ENCODE measurements at regions not wholly inside any gene's neighbourhood (a gene's known extent, or its start where the extent isn't known, plus 50 kb on each side); places are given as distances from the start of the nearest gene placed in this dataset.

DNA sequence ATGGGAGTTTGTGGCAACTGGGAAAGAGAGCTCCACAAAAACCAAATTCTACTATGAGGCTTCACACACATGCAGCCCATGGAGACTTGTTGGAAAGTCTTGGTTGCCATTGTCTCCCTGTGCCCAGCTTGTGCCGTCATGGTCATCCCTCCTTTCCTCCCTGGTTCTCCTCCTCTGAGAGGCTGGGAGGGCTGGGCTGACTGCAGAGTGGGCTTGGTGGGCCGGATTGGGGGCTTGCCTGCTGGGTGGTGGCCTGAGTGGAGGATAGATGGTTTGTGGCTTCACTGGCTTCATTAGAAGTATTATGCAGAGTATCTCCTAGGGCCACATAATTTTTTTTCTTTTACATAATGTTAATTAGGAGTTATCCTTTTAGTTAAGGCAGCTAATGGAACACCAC is 52.3 kb upstream of the IRX2 start:
- no peaks in the 10 kb centered on the region for H3K9me3 Mint-ChIP-seq
- no peaks in the 10 kb centered on the region for H3K36me3 Mint-ChIP-seq (ENCODE audit: low read depth)
- H3K27ac ChIP-seq (ENCODE audit: low read depth) = no peak overlapping the region
- no peaks in the 10 kb centered on the region for H3K4me1 Mint-ChIP-seq
- no peak overlapping the region for H3K4me3 Mint-ChIP-seq
- no peaks in the 10 kb centered on the region for H3K27me3 ChIP-seq (ENCODE audit: insufficient read depth)
- H3K9me2 ChIP-seq (ENCODE audit: insufficient read depth) = no peaks in the 10 kb centered on the region
- H2AFZ ChIP-seq = no peak overlapping the region
- no peaks in the 10 kb centered on the region for H3K4me1 ChIP-seq (ENCODE audit: insufficient read depth)
- no peaks in the 10 kb centered on the region for H3K36me3 ChIP-seq (ENCODE audit: insufficient read depth)
- H3K79me2 ChIP-seq (replicated peaks; ENCODE audit: insufficient read depth) = no peaks in the 10 kb centered on the region
- H4K20me1 ChIP-seq (replicated peaks; ENCODE audit: insufficient read depth) = no peaks in the 10 kb centered on the region
- ATAC-seq = no peak
- H3K27me3 Mint-ChIP-seq (ENCODE audit: insufficient read depth, low read depth, poor library complexity) = peaks cover 2% of the 10 kb centered on the region
- DNase-seq (ENCODE audit: low spot score) = no peak
- no peaks in the 10 kb centered on the region for H3F3A ChIP-seq (replicated peaks; ENCODE audit: low read depth)
- no peak overlapping the region for H3K4me3 ChIP-seq
- TF ChIP-seq ZNF114 (CRISPR knock-in tag; IDR thresholded peaks at IDR 0.05) (no peak), JUNB (IDR thresholded peaks at IDR 0.05; ENCODE audit: unreplicated experiment) (no peak), CREB1 (CRISPR knock-in tag; IDR thresholded peaks at IDR 0.05; ENCODE audit: low read depth) (no peak), EZH2phosphoT487 (IDR thresholded peaks at IDR 0.05; ENCODE audit: unreplicated experiment) (no peak), EZH2 (IDR thresholded peaks at IDR 0.05; ENCODE audit: low read depth, unreplicated experiment) (no peak), NANOG (IDR thresholded peaks at IDR 0.05; ENCODE audit: borderline replicate concordance) (no peak), ZNF331 (CRISPR knock-in tag; IDR thresholded peaks at IDR 0.05; ENCODE audit: low read depth) (no peak), STAT1 (IDR thresholded peaks at IDR 0.05; ENCODE audit: unreplicated experiment) (no peak), POLR2AphosphoS5 (IDR thresholded peaks at IDR 0.05; ENCODE audit: low read depth) (no peak)
- TF ChIP-seq, protein P1, sequence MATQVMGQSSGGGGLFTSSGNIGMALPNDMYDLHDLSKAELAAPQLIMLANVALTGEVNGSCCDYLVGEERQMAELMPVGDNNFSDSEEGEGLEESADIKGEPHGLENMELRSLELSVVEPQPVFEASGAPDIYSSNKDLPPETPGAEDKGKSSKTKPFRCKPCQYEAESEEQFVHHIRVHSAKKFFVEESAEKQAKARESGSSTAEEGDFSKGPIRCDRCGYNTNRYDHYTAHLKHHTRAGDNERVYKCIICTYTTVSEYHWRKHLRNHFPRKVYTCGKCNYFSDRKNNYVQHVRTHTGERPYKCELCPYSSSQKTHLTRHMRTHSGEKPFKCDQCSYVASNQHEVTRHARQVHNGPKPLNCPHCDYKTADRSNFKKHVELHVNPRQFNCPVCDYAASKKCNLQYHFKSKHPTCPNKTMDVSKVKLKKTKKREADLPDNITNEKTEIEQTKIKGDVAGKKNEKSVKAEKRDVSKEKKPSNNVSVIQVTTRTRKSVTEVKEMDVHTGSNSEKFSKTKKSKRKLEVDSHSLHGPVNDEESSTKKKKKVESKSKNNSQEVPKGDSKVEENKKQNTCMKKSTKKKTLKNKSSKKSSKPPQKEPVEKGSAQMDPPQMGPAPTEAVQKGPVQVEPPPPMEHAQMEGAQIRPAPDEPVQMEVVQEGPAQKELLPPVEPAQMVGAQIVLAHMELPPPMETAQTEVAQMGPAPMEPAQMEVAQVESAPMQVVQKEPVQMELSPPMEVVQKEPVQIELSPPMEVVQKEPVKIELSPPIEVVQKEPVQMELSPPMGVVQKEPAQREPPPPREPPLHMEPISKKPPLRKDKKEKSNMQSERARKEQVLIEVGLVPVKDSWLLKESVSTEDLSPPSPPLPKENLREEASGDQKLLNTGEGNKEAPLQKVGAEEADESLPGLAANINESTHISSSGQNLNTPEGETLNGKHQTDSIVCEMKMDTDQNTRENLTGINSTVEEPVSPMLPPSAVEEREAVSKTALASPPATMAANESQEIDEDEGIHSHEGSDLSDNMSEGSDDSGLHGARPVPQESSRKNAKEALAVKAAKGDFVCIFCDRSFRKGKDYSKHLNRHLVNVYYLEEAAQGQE (IDR thresholded peaks at IDR 0.05; ENCODE audit: unreplicated experiment) = no peak
- TF ChIP-seq, protein P2, sequence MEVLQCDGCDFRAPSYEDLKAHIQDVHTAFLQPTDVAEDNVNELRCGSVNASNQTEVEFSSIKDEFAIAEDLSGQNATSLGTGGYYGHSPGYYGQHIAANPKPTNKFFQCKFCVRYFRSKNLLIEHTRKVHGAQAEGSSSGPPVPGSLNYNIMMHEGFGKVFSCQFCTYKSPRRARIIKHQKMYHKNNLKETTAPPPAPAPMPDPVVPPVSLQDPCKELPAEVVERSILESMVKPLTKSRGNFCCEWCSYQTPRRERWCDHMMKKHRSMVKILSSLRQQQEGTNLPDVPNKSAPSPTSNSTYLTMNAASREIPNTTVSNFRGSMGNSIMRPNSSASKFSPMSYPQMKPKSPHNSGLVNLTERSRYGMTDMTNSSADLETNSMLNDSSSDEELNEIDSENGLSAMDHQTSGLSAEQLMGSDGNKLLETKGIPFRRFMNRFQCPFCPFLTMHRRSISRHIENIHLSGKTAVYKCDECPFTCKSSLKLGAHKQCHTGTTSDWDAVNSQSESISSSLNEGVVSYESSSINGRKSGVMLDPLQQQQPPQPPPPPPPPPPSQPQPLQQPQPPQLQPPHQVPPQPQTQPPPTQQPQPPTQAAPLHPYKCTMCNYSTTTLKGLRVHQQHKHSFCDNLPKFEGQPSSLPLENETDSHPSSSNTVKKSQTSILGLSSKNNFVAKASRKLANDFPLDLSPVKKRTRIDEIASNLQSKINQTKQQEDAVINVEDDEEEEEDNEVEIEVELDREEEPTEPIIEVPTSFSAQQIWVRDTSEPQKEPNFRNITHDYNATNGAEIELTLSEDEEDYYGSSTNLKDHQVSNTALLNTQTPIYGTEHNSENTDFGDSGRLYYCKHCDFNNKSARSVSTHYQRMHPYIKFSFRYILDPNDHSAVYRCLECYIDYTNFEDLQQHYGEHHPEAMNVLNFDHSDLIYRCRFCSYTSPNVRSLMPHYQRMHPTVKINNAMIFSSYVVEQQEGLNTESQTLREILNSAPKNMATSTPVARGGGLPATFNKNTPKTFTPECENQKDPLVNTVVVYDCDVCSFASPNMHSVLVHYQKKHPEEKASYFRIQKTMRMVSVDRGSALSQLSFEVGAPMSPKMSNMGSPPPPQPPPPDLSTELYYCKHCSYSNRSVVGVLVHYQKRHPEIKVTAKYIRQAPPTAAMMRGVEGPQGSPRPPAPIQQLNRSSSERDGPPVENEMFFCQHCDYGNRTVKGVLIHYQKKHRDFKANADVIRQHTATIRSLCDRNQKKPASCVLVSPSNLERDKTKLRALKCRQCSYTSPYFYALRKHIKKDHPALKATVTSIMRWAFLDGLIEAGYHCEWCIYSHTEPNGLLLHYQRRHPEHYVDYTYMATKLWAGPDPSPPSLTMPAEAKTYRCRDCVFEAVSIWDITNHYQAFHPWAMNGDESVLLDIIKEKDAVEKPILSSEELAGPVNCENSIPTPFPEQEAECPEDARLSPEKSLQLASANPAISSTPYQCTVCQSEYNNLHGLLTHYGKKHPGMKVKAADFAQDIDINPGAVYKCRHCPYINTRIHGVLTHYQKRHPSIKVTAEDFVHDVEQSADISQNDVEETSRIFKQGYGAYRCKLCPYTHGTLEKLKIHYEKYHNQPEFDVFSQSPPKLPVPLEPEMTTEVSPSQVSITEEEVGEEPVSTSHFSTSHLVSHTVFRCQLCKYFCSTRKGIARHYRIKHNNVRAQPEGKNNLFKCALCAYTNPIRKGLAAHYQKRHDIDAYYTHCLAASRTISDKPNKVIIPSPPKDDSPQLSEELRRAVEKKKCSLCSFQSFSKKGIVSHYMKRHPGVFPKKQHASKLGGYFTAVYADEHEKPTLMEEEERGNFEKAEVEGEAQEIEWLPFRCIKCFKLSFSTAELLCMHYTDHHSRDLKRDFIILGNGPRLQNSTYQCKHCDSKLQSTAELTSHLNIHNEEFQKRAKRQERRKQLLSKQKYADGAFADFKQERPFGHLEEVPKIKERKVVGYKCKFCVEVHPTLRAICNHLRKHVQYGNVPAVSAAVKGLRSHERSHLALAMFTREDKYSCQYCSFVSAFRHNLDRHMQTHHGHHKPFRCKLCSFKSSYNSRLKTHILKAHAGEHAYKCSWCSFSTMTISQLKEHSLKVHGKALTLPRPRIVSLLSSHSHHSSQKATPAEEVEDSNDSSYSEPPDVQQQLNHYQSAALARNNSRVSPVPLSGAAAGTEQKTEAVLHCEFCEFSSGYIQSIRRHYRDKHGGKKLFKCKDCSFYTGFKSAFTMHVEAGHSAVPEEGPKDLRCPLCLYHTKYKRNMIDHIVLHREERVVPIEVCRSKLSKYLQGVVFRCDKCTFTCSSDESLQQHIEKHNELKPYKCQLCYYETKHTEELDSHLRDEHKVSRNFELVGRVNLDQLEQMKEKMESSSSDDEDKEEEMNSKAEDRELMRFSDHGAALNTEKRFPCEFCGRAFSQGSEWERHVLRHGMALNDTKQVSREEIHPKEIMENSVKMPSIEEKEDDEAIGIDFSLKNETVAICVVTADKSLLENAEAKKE (CRISPR knock-in tag; IDR thresholded peaks at IDR 0.05) = no peak
- TF ChIP-seq, protein P3, sequence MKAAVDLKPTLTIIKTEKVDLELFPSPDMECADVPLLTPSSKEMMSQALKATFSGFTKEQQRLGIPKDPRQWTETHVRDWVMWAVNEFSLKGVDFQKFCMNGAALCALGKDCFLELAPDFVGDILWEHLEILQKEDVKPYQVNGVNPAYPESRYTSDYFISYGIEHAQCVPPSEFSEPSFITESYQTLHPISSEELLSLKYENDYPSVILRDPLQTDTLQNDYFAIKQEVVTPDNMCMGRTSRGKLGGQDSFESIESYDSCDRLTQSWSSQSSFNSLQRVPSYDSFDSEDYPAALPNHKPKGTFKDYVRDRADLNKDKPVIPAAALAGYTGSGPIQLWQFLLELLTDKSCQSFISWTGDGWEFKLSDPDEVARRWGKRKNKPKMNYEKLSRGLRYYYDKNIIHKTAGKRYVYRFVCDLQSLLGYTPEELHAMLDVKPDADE (IDR thresholded peaks at IDR 0.05) = no peak
- TF ChIP-seq, protein P4, sequence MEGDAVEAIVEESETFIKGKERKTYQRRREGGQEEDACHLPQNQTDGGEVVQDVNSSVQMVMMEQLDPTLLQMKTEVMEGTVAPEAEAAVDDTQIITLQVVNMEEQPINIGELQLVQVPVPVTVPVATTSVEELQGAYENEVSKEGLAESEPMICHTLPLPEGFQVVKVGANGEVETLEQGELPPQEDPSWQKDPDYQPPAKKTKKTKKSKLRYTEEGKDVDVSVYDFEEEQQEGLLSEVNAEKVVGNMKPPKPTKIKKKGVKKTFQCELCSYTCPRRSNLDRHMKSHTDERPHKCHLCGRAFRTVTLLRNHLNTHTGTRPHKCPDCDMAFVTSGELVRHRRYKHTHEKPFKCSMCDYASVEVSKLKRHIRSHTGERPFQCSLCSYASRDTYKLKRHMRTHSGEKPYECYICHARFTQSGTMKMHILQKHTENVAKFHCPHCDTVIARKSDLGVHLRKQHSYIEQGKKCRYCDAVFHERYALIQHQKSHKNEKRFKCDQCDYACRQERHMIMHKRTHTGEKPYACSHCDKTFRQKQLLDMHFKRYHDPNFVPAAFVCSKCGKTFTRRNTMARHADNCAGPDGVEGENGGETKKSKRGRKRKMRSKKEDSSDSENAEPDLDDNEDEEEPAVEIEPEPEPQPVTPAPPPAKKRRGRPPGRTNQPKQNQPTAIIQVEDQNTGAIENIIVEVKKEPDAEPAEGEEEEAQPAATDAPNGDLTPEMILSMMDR (conservative IDR thresholded peaks at IDR 0.05; ENCODE audit: low read depth in 2 of 2) = no peak
- no peak overlapping the region for H3K27ac Mint-ChIP-seq
- H3K4me2 ChIP-seq = no peak overlapping the region
